IMR-90 (cell line): ENCODE measurements at regions not wholly inside any gene's neighbourhood (a gene's known extent, or its start where the extent isn't known, plus 50 kb on each side); places are given as distances from the start of the nearest gene placed in this dataset.

Experiments used
- BHLHE40 ChIP-seq: fragments of 150-350 bp; IDR thresholded peaks from 2 replicates; pipeline ENCODE4 v1.6.1; 2016; ENCODE audit warnings: mild to moderate bottlenecking, low read depth, low read length
- CEBPB ChIP-seq: IDR thresholded peaks from 2 replicates; pipeline ENCODE4 v1.6.1; 2012; ENCODE audit warnings: low read depth, low read length, improper control_type of control experiment
- CHD1 ChIP-seq: IDR thresholded peaks from 2 replicates; pipeline ENCODE4 v1.6.1; 2012; ENCODE audit warnings: low read depth, low read length, improper control_type of control experiment
- FOS ChIP-seq: fragments of 150-350 bp; IDR thresholded peaks from 2 replicates; pipeline ENCODE4 v1.6.1; 2016; ENCODE audit warnings: low read depth, low read length
- MAFK ChIP-seq: IDR thresholded peaks from 2 replicates; pipeline ENCODE4 v1.6.1; 2012; ENCODE audit warnings: low read depth, low read length, improper control_type of control experiment
- MAZ ChIP-seq: IDR thresholded peaks from 2 replicates; pipeline ENCODE4 v1.6.1; 2012; ENCODE audit warnings: low read depth, mild to moderate bottlenecking, low read length, improper control_type of control experiment, moderate library complexity, borderline replicate concordance
- MXI1 ChIP-seq: IDR thresholded peaks from 2 replicates; pipeline ENCODE4 v1.6.1; 2012; ENCODE audit warnings: low read depth, mild to moderate bottlenecking, low read length, moderate library complexity, borderline replicate concordance
- POLR2A ChIP-seq: IDR thresholded peaks from 2 replicates; pipeline ENCODE4 v1.6.1; 2012; ENCODE audit warnings: mild to moderate bottlenecking, low read depth, low read length
- RAD21 ChIP-seq: IDR thresholded peaks from 2 replicates; pipeline ENCODE4 v1.6.1; 2012; ENCODE audit warnings: low read length, improper control_type of control experiment
- SMC3 ChIP-seq: fragments of 150-350 bp; IDR thresholded peaks from 2 replicates; pipeline ENCODE4 v1.6.1; 2016; ENCODE audit warnings: low read depth, mild to moderate bottlenecking, antibody characterized with exemption, low read length, moderate library complexity
- TF ChIP-seq, protein P1 (sequence below): conservative IDR thresholded peaks from 2 replicates; pipeline ENCODE4 v1.5.1; 2012; ENCODE audit warnings: mild to moderate bottlenecking, low read depth, low read length, improper control_type of control experiment
- TF ChIP-seq, protein P2 (sequence below): fragments of 150-350 bp; IDR thresholded peaks from 2 replicates; pipeline ENCODE4 v1.6.1; 2017; ENCODE audit warnings: mild to moderate bottlenecking, antibody characterized with exemption, low read length, low read depth
- TF ChIP-seq, protein P3 (sequence below): fragments of 150-350 bp; IDR thresholded peaks from 2 replicates; pipeline ENCODE4 v1.6.1; 2016; ENCODE audit warnings: low read depth, mild to moderate bottlenecking, low read length, moderate library complexity, borderline replicate concordance

DNA sequence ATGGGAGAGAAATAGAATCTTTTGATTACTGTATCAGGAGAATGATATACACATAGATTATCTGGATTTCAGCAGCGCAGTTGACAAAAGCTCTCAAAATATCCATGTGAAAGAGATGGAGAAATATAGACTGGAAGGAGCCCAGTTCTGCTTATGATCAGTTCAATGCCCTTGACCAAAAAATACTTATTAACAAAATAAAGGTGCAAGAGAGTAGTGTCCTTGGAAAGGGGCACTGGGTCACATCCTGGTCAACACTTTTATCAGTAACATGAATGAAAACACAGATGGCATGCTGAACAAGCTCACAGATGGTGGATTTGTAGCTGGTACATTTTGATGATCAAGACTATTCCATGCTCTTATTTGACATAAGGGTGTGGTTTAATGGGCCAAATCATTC is 63.9 kb upstream of the PLEKHG1 start:
- TF ChIP-seq, protein P1, sequence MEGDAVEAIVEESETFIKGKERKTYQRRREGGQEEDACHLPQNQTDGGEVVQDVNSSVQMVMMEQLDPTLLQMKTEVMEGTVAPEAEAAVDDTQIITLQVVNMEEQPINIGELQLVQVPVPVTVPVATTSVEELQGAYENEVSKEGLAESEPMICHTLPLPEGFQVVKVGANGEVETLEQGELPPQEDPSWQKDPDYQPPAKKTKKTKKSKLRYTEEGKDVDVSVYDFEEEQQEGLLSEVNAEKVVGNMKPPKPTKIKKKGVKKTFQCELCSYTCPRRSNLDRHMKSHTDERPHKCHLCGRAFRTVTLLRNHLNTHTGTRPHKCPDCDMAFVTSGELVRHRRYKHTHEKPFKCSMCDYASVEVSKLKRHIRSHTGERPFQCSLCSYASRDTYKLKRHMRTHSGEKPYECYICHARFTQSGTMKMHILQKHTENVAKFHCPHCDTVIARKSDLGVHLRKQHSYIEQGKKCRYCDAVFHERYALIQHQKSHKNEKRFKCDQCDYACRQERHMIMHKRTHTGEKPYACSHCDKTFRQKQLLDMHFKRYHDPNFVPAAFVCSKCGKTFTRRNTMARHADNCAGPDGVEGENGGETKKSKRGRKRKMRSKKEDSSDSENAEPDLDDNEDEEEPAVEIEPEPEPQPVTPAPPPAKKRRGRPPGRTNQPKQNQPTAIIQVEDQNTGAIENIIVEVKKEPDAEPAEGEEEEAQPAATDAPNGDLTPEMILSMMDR: no peak
- no peak for TF ChIP-seq MAZ
- TF ChIP-seq BHLHE40: no peak
- TF ChIP-seq, protein P2, sequence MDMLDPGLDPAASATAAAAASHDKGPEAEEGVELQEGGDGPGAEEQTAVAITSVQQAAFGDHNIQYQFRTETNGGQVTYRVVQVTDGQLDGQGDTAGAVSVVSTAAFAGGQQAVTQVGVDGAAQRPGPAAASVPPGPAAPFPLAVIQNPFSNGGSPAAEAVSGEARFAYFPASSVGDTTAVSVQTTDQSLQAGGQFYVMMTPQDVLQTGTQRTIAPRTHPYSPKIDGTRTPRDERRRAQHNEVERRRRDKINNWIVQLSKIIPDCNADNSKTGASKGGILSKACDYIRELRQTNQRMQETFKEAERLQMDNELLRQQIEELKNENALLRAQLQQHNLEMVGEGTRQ: no peak
- TF ChIP-seq CEBPB: no peak
- no peak for TF ChIP-seq POLR2A
- TF ChIP-seq MXI1: no peak
- TF ChIP-seq CHD1: no peak
- TF ChIP-seq SMC3: no peak
- no peak for TF ChIP-seq MAFK
- no peak for TF ChIP-seq RAD21
- TF ChIP-seq, protein P3, sequence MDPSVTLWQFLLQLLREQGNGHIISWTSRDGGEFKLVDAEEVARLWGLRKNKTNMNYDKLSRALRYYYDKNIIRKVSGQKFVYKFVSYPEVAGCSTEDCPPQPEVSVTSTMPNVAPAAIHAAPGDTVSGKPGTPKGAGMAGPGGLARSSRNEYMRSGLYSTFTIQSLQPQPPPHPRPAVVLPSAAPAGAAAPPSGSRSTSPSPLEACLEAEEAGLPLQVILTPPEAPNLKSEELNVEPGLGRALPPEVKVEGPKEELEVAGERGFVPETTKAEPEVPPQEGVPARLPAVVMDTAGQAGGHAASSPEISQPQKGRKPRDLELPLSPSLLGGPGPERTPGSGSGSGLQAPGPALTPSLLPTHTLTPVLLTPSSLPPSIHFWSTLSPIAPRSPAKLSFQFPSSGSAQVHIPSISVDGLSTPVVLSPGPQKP: no peak
- TF ChIP-seq FOS: no peak
